PC-3 (cell line): ENCODE measurements at regions not wholly inside any gene's neighbourhood (a gene's known extent, or its start where the extent isn't known, plus 50 kb on each side); places are given as distances from the start of the nearest gene placed in this dataset.

Experiments
- ATAC-seq: fragments of 200-7000 bp; cut with Tn5 transposase; 2 replicates; pipeline ENCODE4 v1.9.1; 2020; ENCODE audit warnings: mild to moderate bottlenecking, moderate library complexity
- BruUV-seq: library from RNA; stranded (reverse); fragments of 400-500 nt; replicated peaks from 2 replicates; lab custom pipeline; 2021; lab: Mats Ljungman, UMichigan
- CTCF ChIA-PET: fragments of 300-600 bp; sonication (Branson Sonifier 250); formaldehyde crosslinking; loops from one replicate; lab custom pipeline; 2022; ENCODE audit warnings: antibody characterized with exemption; lab: Charles Lee
- POLR2A ChIA-PET: fragments of 300-600 bp; sonication (Branson Sonifier 250); formaldehyde crosslinking; loops from one replicate; lab custom pipeline; 2022; ENCODE audit warnings: antibody characterized with exemption; ENCODE audit not compliant: unreplicated experiment; lab: Charles Lee
- DNase-seq: peaks from one replicate; pipeline ENCODE4 v3.0.0-alpha.2; 2015
- H2AFZ ChIP-seq: fragments of 300-600 bp; sonication (generic); 2 replicates; pipeline ENCODE4 v1.6.0; 2016; ENCODE audit warnings: antibody characterized with exemption, low read length
- H3F3A ChIP-seq: fragments of 300-600 bp; sonication (generic); one replicate; pipeline ENCODE4 v1.6.0; 2017; ENCODE audit warnings: antibody characterized with exemption, low read length, control low read depth, mild to moderate bottlenecking; ENCODE audit not compliant: unreplicated experiment
- H3K27ac ChIP-seq: fragments of 300-600 bp; sonication (generic); 2 replicates; pipeline ENCODE4 v1.5.1; 2016; ENCODE audit warnings: mild to moderate bottlenecking, low read length
- H3K27me3 ChIP-seq: fragments of 300-600 bp; sonication (generic); 2 replicates; pipeline ENCODE4 v1.6.1; 2016; ENCODE audit warnings: low read length, mixed read lengths
- H3K36me3 ChIP-seq: fragments of 300-600 bp; sonication (generic); 2 replicates; pipeline ENCODE4 v1.6.1; 2016; ENCODE audit warnings: low read depth, mixed run types, low read length, mixed read lengths
- H3K4me1 ChIP-seq: fragments of 300-600 bp; sonication (generic); 2 replicates; pipeline ENCODE4 v1.5.1; 2016; ENCODE audit warnings: low read length; ENCODE audit not compliant: insufficient read depth
- H3K4me2 ChIP-seq: fragments of 300-600 bp; sonication (generic); 2 replicates; pipeline ENCODE4 v1.6.0; 2016; ENCODE audit warnings: low read length
- H3K4me3 ChIP-seq: fragments of 300-600 bp; sonication (generic); 2 replicates; pipeline ENCODE4 v1.5.1; 2016; ENCODE audit warnings: mild to moderate bottlenecking, low read length, mixed read lengths
- H3K79me2 ChIP-seq: fragments of 300-600 bp; sonication (generic); 2 replicates; pipeline ENCODE4 v1.6.1; 2017; ENCODE audit warnings: low read length, mixed read lengths
- H3K9ac ChIP-seq: fragments of 300-600 bp; sonication (generic); 2 replicates; pipeline ENCODE4 v1.6.0; 2016; ENCODE audit warnings: mild to moderate bottlenecking, low read length
- H3K9me2 ChIP-seq: fragments of 300-600 bp; sonication (generic); replicated peaks from 2 replicates; pipeline ENCODE4 v1.6.1; 2016; ENCODE audit warnings: mixed run types, low read length, mixed read lengths
- H3K9me3 ChIP-seq: fragments of 300-600 bp; sonication (generic); 2 replicates; pipeline ENCODE4 v1.6.1; 2016; ENCODE audit warnings: low read length, mixed read lengths
- H4K20me1 ChIP-seq: fragments of 300-600 bp; sonication (generic); 2 replicates; pipeline ENCODE4 v1.6.1; 2016; ENCODE audit warnings: low read length, mixed read lengths
- CTCF ChIP-seq: fragments of 300-600 bp; sonication (generic); conservative IDR thresholded peaks from 2 replicates; pipeline ENCODE4 v1.5.1; 2017; ENCODE audit warnings: antibody characterized with exemption, low read depth, mild to moderate bottlenecking, low read length
- EZH2 ChIP-seq: fragments of 300-600 bp; sonication (generic); IDR thresholded peaks from one replicate; pipeline ENCODE4 v1.6.1; 2017; ENCODE audit warnings: antibody characterized with exemption, mild to moderate bottlenecking, low read length; ENCODE audit not compliant: unreplicated experiment
- EZH2phosphoT487 ChIP-seq: fragments of 300-600 bp; sonication (generic); IDR thresholded peaks from 2 replicates; pipeline ENCODE4 v1.6.1; 2018; ENCODE audit warnings: mild to moderate bottlenecking, antibody characterized with exemption, low read length, borderline replicate concordance
- intact Hi-C: fragments of 100-400 bp; cut with micrococcal nuclease; formaldehyde crosslinking; loops from 2 replicates; pipeline ENCODE4 v1.9.0; 2023

- no peak overlapping the region for H3K4me2 ChIP-seq
- H2AFZ ChIP-seq: no peak overlapping the region
- H3K27me3 ChIP-seq: no peaks in the 10 kb centered on the region
- H3K9ac ChIP-seq: no peak overlapping the region
- intact Hi-C loops: no loop called here
- ATAC-seq (no peak), DNase-seq (no peak)
- no peaks in the 10 kb centered on the region for H3K79me2 ChIP-seq
- H3K4me3 ChIP-seq: no peak overlapping the region
- no TSS peak for BruUV-seq
- no peak overlapping the region for H3K27ac ChIP-seq
- H3K36me3 ChIP-seq: no peaks in the 10 kb centered on the region
- TF ChIP-seq EZH2 (no peak), CTCF (no peak), EZH2phosphoT487 (no peak)
- POLR2A ChIA-PET: no interaction called here
- CTCF ChIA-PET: no interaction called here
- no peaks in the 10 kb centered on the region for H3K9me3 ChIP-seq
- no peaks in the 10 kb centered on the region for H3K9me2 ChIP-seq
- no peaks in the 10 kb centered on the region for H4K20me1 ChIP-seq
- no peaks in the 10 kb centered on the region for H3K4me1 ChIP-seq
- H3F3A ChIP-seq: no peaks in the 10 kb centered on the region
Observed at GRCh38 chr4:43286137-43286536, 393.6 kb downstream of the GRXCR1 start.

GRCh38 chr4:43296946-43297528 lies 404.5 kb downstream of the GRXCR1 start:
- DNase-seq (peak; percentile 50), ATAC-seq (peak; percentile 70)
- no peaks in the 10 kb centered on the region for H3K79me2 ChIP-seq
- H3K27me3 ChIP-seq: no peaks in the 10 kb centered on the region
- no peaks in the 10 kb centered on the region for H3K9me2 ChIP-seq
- 0 out of 2 replicates have a peak, but pooled peaks cover 2% of the 10 kb centered on the region for H3K4me1 ChIP-seq
- no peak overlapping the region for H3K27ac ChIP-seq
- H2AFZ ChIP-seq: no peak overlapping the region
- H3F3A ChIP-seq: no peaks in the 10 kb centered on the region
- no TSS peak for BruUV-seq
- ChIA-PET CTCF (no interaction called here), POLR2A (interaction anchor here (0.7 kb wide), 1 partner anchor 14 kb away, joined by 14 read pairs; no protein-coding TSS in a partner anchor)
- no peak overlapping the region for H3K9ac ChIP-seq
- no peak overlapping the region for H3K4me2 ChIP-seq
- no peaks in the 10 kb centered on the region for H3K9me3 ChIP-seq
- no peak overlapping the region for H3K4me3 ChIP-seq
- H4K20me1 ChIP-seq: no peaks in the 10 kb centered on the region
- intact Hi-C loops: no loop called here
- TF ChIP-seq EZH2phosphoT487 (no peak), CTCF (no peak), EZH2 (no peak)
- no peaks in the 10 kb centered on the region for H3K36me3 ChIP-seq

- Histone ChIP-seq H3F3A (no peaks in the 10 kb centered on the region), H3K36me3 (no peaks in the 10 kb centered on the region), H3K9me3 (no peaks in the 10 kb centered on the region), H3K9ac (no peak overlapping the region), H3K27me3 (no peaks in the 10 kb centered on the region), H3K4me1 (peaks cover 17% of the 10 kb centered on the region), H2AFZ (no peak overlapping the region), H4K20me1 (no peaks in the 10 kb centered on the region), H3K79me2 (no peaks in the 10 kb centered on the region), H3K4me2 (peak overlapping the region; percentile 48), H3K4me3 (no peak overlapping the region), H3K27ac (peak overlapping the region; percentile 40), H3K9me2 (no peaks in the 10 kb centered on the region)
- DNase-seq (peak; percentile 84), ATAC-seq (peak; percentile 97)
- intact Hi-C loops: no loop called here
- POLR2A ChIA-PET: no interaction called here
- CTCF ChIA-PET: interaction anchor here (0.6 kb wide), 1 partner anchor 9 kb away, joined by 8 read pairs; no protein-coding TSS in a partner anchor
- no TSS peak for BruUV-seq
- no peak for TF ChIP-seq EZH2
- no peak for TF ChIP-seq EZH2phosphoT487
- TF ChIP-seq CTCF: no peak
Observed at GRCh38 chr4:43316813-43317212, 424.3 kb downstream of the GRXCR1 start.
